Hematopoietic multipotent progenitor cell treated with erythropoietin and hydrocortisone succinate and interleukin-3 and kit ligand, for 6 days (in vitro differentiated cells): ENCODE measurements at regions not wholly inside any gene's neighbourhood (a gene's known extent, or its start where the extent isn't known, plus 50 kb on each side); places are given as distances from the start of the nearest gene placed in this dataset.

Experiments used
- DNase-seq: peaks from one replicate; pipeline ENCODE4 v3.0.0-alpha.2; 2015

GRCh38 chr17:14715561-14715960, 414.7 kb downstream of the HS3ST3B1 start:
- no peak for DNase-seq

- peak; percentile 14 for DNase-seq
Observed at GRCh38 chr17:14712611-14713021, 411.7 kb downstream of the HS3ST3B1 start.

GRCh38 chr17:14704121-14704520, 403.2 kb downstream of the HS3ST3B1 start:
- no peak for DNase-seq

GRCh38 chr17:14701886-14702285, 401.0 kb downstream of the HS3ST3B1 start:
- DNase-seq, result no peak

- no peak for DNase-seq
Observed at GRCh38 chr17:14699574-14700185, 398.8 kb downstream of the HS3ST3B1 start.

GRCh38 chr17:14693382-14693781, 392.5 kb downstream of the HS3ST3B1 start:
- DNase-seq, result peak; percentile 52

- no peak for DNase-seq
Observed at GRCh38 chr17:14690704-14691103, 389.8 kb downstream of the HS3ST3B1 start.

GRCh38 chr17:14688134-14688533, 387.3 kb downstream of the HS3ST3B1 start:
- no peak for DNase-seq

GRCh38 chr17:14672830-14673229, 371.9 kb downstream of the HS3ST3B1 start:
- peak; percentile 42 for DNase-seq

- no peak for DNase-seq
Observed at GRCh38 chr17:14670861-14671260, 370.0 kb downstream of the HS3ST3B1 start.

GRCh38 chr17:14664511-14664910, 363.6 kb downstream of the HS3ST3B1 start:
- no peak for DNase-seq

GRCh38 chr17:14641117-14641516, 340.2 kb downstream of the HS3ST3B1 start:
- DNase-seq, result no peak

GRCh38 chr17:14637260-14637659, 336.4 kb downstream of the HS3ST3B1 start:
- DNase-seq, result no peak

GRCh38 chr17:14630621-14631020, 329.7 kb downstream of the HS3ST3B1 start:
- no peak for DNase-seq

- DNase-seq, result no peak
Observed at GRCh38 chr17:14630046-14630445, 329.2 kb downstream of the HS3ST3B1 start.

GRCh38 chr17:14622615-14623101, 321.8 kb downstream of the HS3ST3B1 start:
- no peak for DNase-seq

GRCh38 chr17:14621826-14622614, 321.1 kb downstream of the HS3ST3B1 start:
- peak; percentile 2 for DNase-seq

- no peak for DNase-seq
Observed at GRCh38 chr17:14619821-14620220, 318.9 kb downstream of the HS3ST3B1 start.

GRCh38 chr17:14616528-14616927, 315.6 kb downstream of the HS3ST3B1 start:
- no peak for DNase-seq

- peak; percentile 58 for DNase-seq
Observed at GRCh38 chr17:14605267-14605599, 304.4 kb downstream of the HS3ST3B1 start.

- DNase-seq, result peak; percentile 57
Observed at GRCh38 chr17:14604591-14605266, 303.8 kb downstream of the HS3ST3B1 start.

GRCh38 chr17:14596224-14596623, 295.3 kb downstream of the HS3ST3B1 start:
- no peak for DNase-seq

- no peak for DNase-seq
Observed at GRCh38 chr17:14595656-14596055, 294.8 kb downstream of the HS3ST3B1 start.

GRCh38 chr17:14594690-14595089, 293.8 kb downstream of the HS3ST3B1 start:
- DNase-seq, result no peak
